ENCODE measurements at regions not wholly inside any gene's neighbourhood (a gene's known extent, or its start where the extent isn't known, plus 50 kb on each side); places are given as distances from the start of the nearest gene placed in this dataset.

DNA sequence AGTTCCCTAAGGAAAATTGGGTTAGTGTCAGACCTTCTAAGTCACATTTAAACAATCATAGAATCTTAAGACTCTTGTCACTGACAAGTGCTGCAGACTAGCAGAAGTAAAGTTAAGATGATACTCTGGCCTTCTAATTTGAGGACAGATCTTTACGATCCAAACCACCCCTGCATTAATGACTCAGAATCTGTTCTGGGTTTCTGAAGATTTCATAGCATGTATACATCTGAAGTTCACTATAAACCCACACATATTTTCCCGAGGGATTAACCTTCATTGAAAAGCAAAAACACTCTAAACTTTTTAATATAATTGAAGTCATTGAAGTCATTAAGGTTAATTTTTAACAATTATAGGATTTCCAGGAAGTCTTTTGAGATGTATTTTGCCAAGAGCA, 674.3 kb downstream of the IQCM start:
- TF ChIP-seq, protein P1, sequence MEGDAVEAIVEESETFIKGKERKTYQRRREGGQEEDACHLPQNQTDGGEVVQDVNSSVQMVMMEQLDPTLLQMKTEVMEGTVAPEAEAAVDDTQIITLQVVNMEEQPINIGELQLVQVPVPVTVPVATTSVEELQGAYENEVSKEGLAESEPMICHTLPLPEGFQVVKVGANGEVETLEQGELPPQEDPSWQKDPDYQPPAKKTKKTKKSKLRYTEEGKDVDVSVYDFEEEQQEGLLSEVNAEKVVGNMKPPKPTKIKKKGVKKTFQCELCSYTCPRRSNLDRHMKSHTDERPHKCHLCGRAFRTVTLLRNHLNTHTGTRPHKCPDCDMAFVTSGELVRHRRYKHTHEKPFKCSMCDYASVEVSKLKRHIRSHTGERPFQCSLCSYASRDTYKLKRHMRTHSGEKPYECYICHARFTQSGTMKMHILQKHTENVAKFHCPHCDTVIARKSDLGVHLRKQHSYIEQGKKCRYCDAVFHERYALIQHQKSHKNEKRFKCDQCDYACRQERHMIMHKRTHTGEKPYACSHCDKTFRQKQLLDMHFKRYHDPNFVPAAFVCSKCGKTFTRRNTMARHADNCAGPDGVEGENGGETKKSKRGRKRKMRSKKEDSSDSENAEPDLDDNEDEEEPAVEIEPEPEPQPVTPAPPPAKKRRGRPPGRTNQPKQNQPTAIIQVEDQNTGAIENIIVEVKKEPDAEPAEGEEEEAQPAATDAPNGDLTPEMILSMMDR (IDR thresholded peaks at IDR 0.05; ENCODE audit: borderline replicate concordance, extremely low read depth, low read length, poor library complexity, severe bottlenecking) = no peak
- no peak for TF ChIP-seq EZH2 (IDR thresholded peaks at IDR 0.05; ENCODE audit: borderline replicate concordance, low read depth, low read length, severe bottlenecking)
